Esophagus muscularis mucosa (tissue), 4 donors: ENCODE measurements at regions not wholly inside any gene's neighbourhood (a gene's known extent, or its start where the extent isn't known, plus 50 kb on each side); places are given as distances from the start of the nearest gene placed in this dataset.

ENCODE experiments used
- EP300 ChIP-seq: sonication (generic); formaldehyde crosslinking; IDR thresholded peaks from one replicate; pipeline ENCODE4 v1.6.1; 2017; ENCODE audit warnings: antibody characterized with exemption
- POLR2A ChIP-seq: fragments of 450-650 bp; IDR thresholded peaks from one replicate; pipeline ENCODE4 v1.6.1; 2017; ENCODE audit warnings: antibody characterized with exemption, moderate library complexity, mild to moderate bottlenecking, low read depth
- POLR2AphosphoS5 ChIP-seq, 2 donors: sonication (generic); formaldehyde crosslinking; IDR thresholded peaks; one replicate each; pipeline ENCODE4 v1.6.1; 2017; ENCODE audit warnings: antibody characterized with exemption in 2 of 2
- TF ChIP-seq, protein P1 (sequence below), 3 experiments: fragments of 200-600 bp in 2 of 3; fragments of 450-650 bp in 1 of 3; sonication (generic) in 2 of 3; IDR thresholded peaks; one replicate each; pipeline ENCODE4 v1.5.1; 2017 to 2019; ENCODE audit warnings: antibody characterized with exemption in 3 of 3, mild to moderate bottlenecking in 2 of 3, moderate library complexity in 1 of 3

GRCh38 chr4:119696963-119697362 lies 68.4 kb upstream of the PDE5A start:
- TF ChIP-seq POLR2AphosphoS5 (IDR thresholded peaks at IDR 0.05) (no peak), EP300 (no peak), POLR2A (no peak)
- TF ChIP-seq, protein P1, sequence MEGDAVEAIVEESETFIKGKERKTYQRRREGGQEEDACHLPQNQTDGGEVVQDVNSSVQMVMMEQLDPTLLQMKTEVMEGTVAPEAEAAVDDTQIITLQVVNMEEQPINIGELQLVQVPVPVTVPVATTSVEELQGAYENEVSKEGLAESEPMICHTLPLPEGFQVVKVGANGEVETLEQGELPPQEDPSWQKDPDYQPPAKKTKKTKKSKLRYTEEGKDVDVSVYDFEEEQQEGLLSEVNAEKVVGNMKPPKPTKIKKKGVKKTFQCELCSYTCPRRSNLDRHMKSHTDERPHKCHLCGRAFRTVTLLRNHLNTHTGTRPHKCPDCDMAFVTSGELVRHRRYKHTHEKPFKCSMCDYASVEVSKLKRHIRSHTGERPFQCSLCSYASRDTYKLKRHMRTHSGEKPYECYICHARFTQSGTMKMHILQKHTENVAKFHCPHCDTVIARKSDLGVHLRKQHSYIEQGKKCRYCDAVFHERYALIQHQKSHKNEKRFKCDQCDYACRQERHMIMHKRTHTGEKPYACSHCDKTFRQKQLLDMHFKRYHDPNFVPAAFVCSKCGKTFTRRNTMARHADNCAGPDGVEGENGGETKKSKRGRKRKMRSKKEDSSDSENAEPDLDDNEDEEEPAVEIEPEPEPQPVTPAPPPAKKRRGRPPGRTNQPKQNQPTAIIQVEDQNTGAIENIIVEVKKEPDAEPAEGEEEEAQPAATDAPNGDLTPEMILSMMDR (IDR thresholded peaks at IDR 0.05), result no peak
